NCI-H128 (cell line): ENCODE measurements at regions not wholly inside any gene's neighbourhood (a gene's known extent, or its start where the extent isn't known, plus 50 kb on each side); places are given as distances from the start of the nearest gene placed in this dataset.

Experiments
- DNase-seq: peaks from one replicate; lab custom pipeline; 2025; ENCODE audit not compliant: unreplicated experiment; lab: John Stamatoyannopoulos, UW

GRCh38 chr5:6029811-6030271 is 348.5 kb downstream of the MED10 start:
- DNase-seq = no peak

GRCh38 chr5:6026766-6027406 is 351.5 kb downstream of the MED10 start:
- no peak for DNase-seq

- DNase-seq = no peak
Observed at GRCh38 chr5:6019612-6020011, 358.7 kb downstream of the MED10 start.

- no peak for DNase-seq
Observed at GRCh38 chr5:6013506-6013905, 364.8 kb downstream of the MED10 start.

- DNase-seq = no peak
Observed at GRCh38 chr5:6011199-6011598, 367.1 kb downstream of the MED10 start.

GRCh38 chr5:6006838-6007314 is 371.5 kb downstream of the MED10 start:
- DNase-seq = no peak

GRCh38 chr5:6003040-6003825 is 375.1 kb downstream of the MED10 start:
- DNase-seq = no peak

- no peak for DNase-seq
Observed at GRCh38 chr5:6000867-6001266, 377.5 kb downstream of the MED10 start.

- DNase-seq = no peak
Observed at GRCh38 chr5:5995819-5996218, 382.5 kb downstream of the MED10 start.

GRCh38 chr5:5986492-5987178 is 391.7 kb downstream of the MED10 start:
- no peak for DNase-seq

- DNase-seq = no peak
Observed at GRCh38 chr5:5985332-5985731, 393.0 kb downstream of the MED10 start.

- no peak for DNase-seq
Observed at GRCh38 chr5:5983261-5983980, 394.9 kb downstream of the MED10 start.

GRCh38 chr5:5981562-5981961 is 396.8 kb downstream of the MED10 start:
- no peak for DNase-seq

- DNase-seq = no peak
Observed at GRCh38 chr5:5980538-5980895, 397.8 kb downstream of the MED10 start.

- no peak for DNase-seq
Observed at GRCh38 chr5:5979761-5980537, 398.4 kb downstream of the MED10 start.

- no peak for DNase-seq
Observed at GRCh38 chr5:5979377-5979760, 399.0 kb downstream of the MED10 start.

GRCh38 chr5:5978501-5979376 is 399.6 kb downstream of the MED10 start:
- DNase-seq = peak; percentile 70

GRCh38 chr5:5971203-5971602 is 407.1 kb downstream of the MED10 start:
- no peak for DNase-seq

GRCh38 chr5:5969942-5970483 is 408.3 kb downstream of the MED10 start:
- no peak for DNase-seq
